ENCODE measurements at regions not wholly inside any gene's neighbourhood (a gene's known extent, or its start where the extent isn't known, plus 50 kb on each side); places are given as distances from the start of the nearest gene placed in this dataset.

GRCh38 chr18:47543080-47543479, 291.6 kb upstream of the SKOR2 start:
- no peak overlapping the region for H3K27ac ChIP-seq (ENCODE audit: low read depth in 2 of 2, low read length in 1 of 2)
- TF ChIP-seq FOXM1 (IDR thresholded peaks at IDR 0.05; ENCODE audit: low read depth) (no peak), ELF1 (IDR thresholded peaks at IDR 0.05) (no peak), TCF12 (IDR thresholded peaks at IDR 0.05) (no peak), GATA2 (CRISPR knock-in tag; IDR thresholded peaks at IDR 0.05) (no peak), TEAD4 (IDR thresholded peaks at IDR 0.05; ENCODE audit: borderline replicate concordance, insufficient read depth) (no peak), NFIC (IDR thresholded peaks at IDR 0.05; ENCODE audit: borderline replicate concordance) (no peak), SMC3 (IDR thresholded peaks at IDR 0.05; ENCODE audit: low read depth, low read length) (no peak), MEF2A (IDR thresholded peaks at IDR 0.05; ENCODE audit: borderline replicate concordance, low read depth) (no peak)
- ChIA-PET POLR2A (no interaction called here), CTCF (interaction anchor here (1.1 to 1.4 kb wide), 2 partner anchors 16 to 328 kb away, joined by 3 read pairs; no protein-coding TSS in a partner anchor)
- no peaks in the 10 kb centered on the region for H3K4me1 ChIP-seq (ENCODE audit: control insufficient read depth in 1 of 2, insufficient read depth in 2 of 2, low read depth in 1 of 2, low read length in 1 of 2)
- no peak overlapping the region for H3K4me2 ChIP-seq
- no peak overlapping the region for H3K9ac ChIP-seq
- H2AFZ ChIP-seq (ENCODE audit: low read depth), result no peak overlapping the region
- no peaks in the 10 kb centered on the region for H3K9me2 ChIP-seq
- H3K27me3 ChIP-seq (ENCODE audit: insufficient read depth), result no peaks in the 10 kb centered on the region
- no peak overlapping the region for H3K4me3 ChIP-seq (ENCODE audit: low read depth in 2 of 2, low read length in 1 of 2)
- no peaks in the 10 kb centered on the region for H3K79me2 ChIP-seq (ENCODE audit: insufficient read depth)
- H3F3A ChIP-seq (replicated peaks; ENCODE audit: insufficient read depth), result no peaks in the 10 kb centered on the region
- H3K36me3 ChIP-seq (replicated peaks in 1 of 2; ENCODE audit: control insufficient read depth in 1 of 2, insufficient read depth in 2 of 2, low read length in 1 of 2), result no peaks in the 10 kb centered on the region
- H4K20me1 ChIP-seq (ENCODE audit: insufficient read depth), result no peaks in the 10 kb centered on the region
- H3K9me3 ChIP-seq, result no peaks in the 10 kb centered on the region
- no peak for DNase-seq
- 6% methylated on average over 3 of the region's 3 CpGs for WGBS (ENCODE audit: low lambda C conversion rate)

- CTCF ChIA-PET, result interaction anchor here (1.1 to 1.6 kb wide), 4 partner anchors 15 to 338 kb away, joined by 3 to 4 read pairs (median 3); no protein-coding TSS in a partner anchor
- H3K4me2 ChIP-seq, result no peak overlapping the region
- H4K20me1 ChIP-seq (ENCODE audit: insufficient read depth), result no peaks in the 10 kb centered on the region
- 7% methylated on average over 2 of the region's 2 CpGs for WGBS (ENCODE audit: low lambda C conversion rate)
- no peaks in the 10 kb centered on the region for H3K27me3 ChIP-seq (ENCODE audit: insufficient read depth)
- no peaks in the 10 kb centered on the region for H3K4me1 ChIP-seq (ENCODE audit: control insufficient read depth in 1 of 2, insufficient read depth in 2 of 2, low read depth in 1 of 2, low read length in 1 of 2)
- H3F3A ChIP-seq (replicated peaks; ENCODE audit: insufficient read depth), result no peaks in the 10 kb centered on the region
- H2AFZ ChIP-seq (ENCODE audit: low read depth), result no peak overlapping the region
- no peak for DNase-seq
- TF ChIP-seq ELF1 (IDR thresholded peaks at IDR 0.05), result no peak
- no peak for TF ChIP-seq RXRA (IDR thresholded peaks at IDR 0.05; ENCODE audit: borderline replicate concordance, low read depth)
- no peak for TF ChIP-seq CTCF (IDR thresholded peaks at IDR 0.05)
- no peak for TF ChIP-seq JUND (IDR thresholded peaks at IDR 0.05)
- TF ChIP-seq SMC3 (IDR thresholded peaks at IDR 0.05; ENCODE audit: low read depth, low read length), result no peak
- TF ChIP-seq POLR2AphosphoS5 (IDR thresholded peaks at IDR 0.05; ENCODE audit: low read depth, low read length), result no peak
- TF ChIP-seq MEF2A (IDR thresholded peaks at IDR 0.05; ENCODE audit: borderline replicate concordance, low read depth), result no peak
- no peak for TF ChIP-seq TCF12 (IDR thresholded peaks at IDR 0.05)
- no peak for TF ChIP-seq IRF3 (IDR thresholded peaks at IDR 0.05; ENCODE audit: low read depth, low read length)
- no peak for TF ChIP-seq FOSL2 (IDR thresholded peaks at IDR 0.05; ENCODE audit: borderline replicate concordance, low read depth)
- H3K9me3 ChIP-seq, result no peaks in the 10 kb centered on the region
- POLR2A ChIA-PET, result no interaction called here
- no peaks in the 10 kb centered on the region for H3K36me3 ChIP-seq (replicated peaks in 1 of 2; ENCODE audit: control insufficient read depth in 1 of 2, insufficient read depth in 2 of 2, low read length in 1 of 2)
- no peak overlapping the region for H3K27ac ChIP-seq (ENCODE audit: low read depth in 2 of 2, low read length in 1 of 2)
- no peaks in the 10 kb centered on the region for H3K9me2 ChIP-seq
- H3K4me3 ChIP-seq (ENCODE audit: low read depth in 2 of 2, low read length in 1 of 2), result no peak overlapping the region
- no peak overlapping the region for H3K9ac ChIP-seq
- H3K79me2 ChIP-seq (ENCODE audit: insufficient read depth), result no peaks in the 10 kb centered on the region
Measured at GRCh38 chr18:47542551-47542950, 291.1 kb upstream of the SKOR2 start.

All from SK-N-SH (cell line).